HG02981 (cell line): ENCODE measurements at regions not wholly inside any gene's neighbourhood (a gene's known extent, or its start where the extent isn't known, plus 50 kb on each side); places are given as distances from the start of the nearest gene placed in this dataset.
"Not testable (repeated sequence)": the region's sequence is repeated elsewhere in the genome, so short reads cannot be mapped to it uniquely, and the experiment has no call there.

ENCODE experiments used
- ATAC-seq: cut with Tn5 transposase; IDR thresholded peaks from one replicate; pipeline ENCODE4 v1.9.1; 2021; ENCODE audit warnings: mild to moderate bottlenecking, moderate library complexity; ENCODE audit not compliant: unreplicated experiment

- no peak for ATAC-seq
Measured at GRCh38 chr3:124619887-124620599, 110.2 kb upstream of the UMPS start.

GRCh38 chr3:124620600-124621063, 109.6 kb upstream of the UMPS start:
- ATAC-seq = no peak

GRCh38 chr3:124621498-124621897, 108.8 kb upstream of the UMPS start:
- no peak for ATAC-seq

GRCh38 chr3:124625074-124625473, 105.2 kb upstream of the UMPS start:
- no peak for ATAC-seq

GRCh38 chr3:124627501-124627908, 102.7 kb upstream of the UMPS start:
- ATAC-seq = no peak

GRCh38 chr3:124628863-124629262, 101.4 kb upstream of the UMPS start:
- ATAC-seq = no peak

- ATAC-seq = no peak
Measured at GRCh38 chr3:124629497-124629896, 100.8 kb upstream of the UMPS start.

GRCh38 chr3:124630960-124631359, 99.3 kb upstream of the UMPS start:
- no peak for ATAC-seq

- ATAC-seq = no peak
Measured at GRCh38 chr3:124631727-124632126, 98.5 kb upstream of the UMPS start.

GRCh38 chr3:124632566-124633140, 97.6 kb upstream of the UMPS start:
- ATAC-seq = no peak

GRCh38 chr3:124633524-124633923, 96.7 kb upstream of the UMPS start:
- ATAC-seq = no peak

GRCh38 chr3:124634210-124635168, 95.8 kb upstream of the UMPS start:
- ATAC-seq = no peak

- no peak for ATAC-seq
Measured at GRCh38 chr3:124635169-124635539, 95.1 kb upstream of the UMPS start.

- ATAC-seq = no peak
Measured at GRCh38 chr3:124636101-124636862, 94.0 kb upstream of the UMPS start.

GRCh38 chr3:124636863-124637296, 93.4 kb upstream of the UMPS start:
- ATAC-seq = no peak

- peak; percentile 53 for ATAC-seq
Measured at GRCh38 chr3:124639406-124640237, 90.6 kb upstream of the UMPS start.

- ATAC-seq = no peak
Measured at GRCh38 chr3:124640635-124641306, 89.5 kb upstream of the UMPS start.

- no peak for ATAC-seq
Measured at GRCh38 chr3:124643453-124643852, 86.8 kb upstream of the UMPS start.

GRCh38 chr3:124646186-124646585, 84.1 kb upstream of the UMPS start:
- not testable (repeated sequence) for ATAC-seq
